Activated CD4-positive, alpha-beta T cell treated with anti-CD3 and anti-CD28 coated beads, Interleukin-2, amount 10 ng/mL, durations not matched to agents 7 days and 5 days (primary cell): ENCODE measurements at regions not wholly inside any gene's neighbourhood (a gene's known extent, or its start where the extent isn't known, plus 50 kb on each side); places are given as distances from the start of the nearest gene placed in this dataset.
A peak's percentile ranks its signal among the peaks of the same experiment; 100 is the strongest.

Experiments used
- CTCF ChIA-PET: fragments of 350-600 bp; sonication (Branson Sonifier 250); formaldehyde crosslinking; loops from one replicate; lab custom pipeline; 2021; ENCODE audit warnings: antibody characterized with exemption; lab: Charles Lee
- POLR2A ChIA-PET: fragments of 350-600 bp; sonication (Branson Sonifier 250); formaldehyde crosslinking; loops from one replicate; lab custom pipeline; 2021; ENCODE audit warnings: antibody characterized with exemption; lab: Charles Lee
- DNase-seq: peaks from one replicate; pipeline ENCODE4 v3.0.0-alpha.2; 2020
- H3K27ac Mint-ChIP-seq: one replicate; pipeline ENCODE4 v1.8.0; 2021; ENCODE audit warnings: mild to moderate bottlenecking, moderate library complexity, mixed read lengths
- H3K27me3 Mint-ChIP-seq: one replicate; pipeline ENCODE4 v1.8.0; 2021; ENCODE audit warnings: mixed read lengths
- H3K36me3 Mint-ChIP-seq: one replicate; pipeline ENCODE4 v1.8.0; 2021; ENCODE audit warnings: low read depth, mixed read lengths
- H3K4me1 Mint-ChIP-seq: one replicate; pipeline ENCODE4 v1.8.0; 2021; ENCODE audit warnings: mixed read lengths
- H3K4me3 Mint-ChIP-seq: one replicate; pipeline ENCODE4 v1.8.0; 2021; ENCODE audit warnings: mild to moderate bottlenecking, moderate library complexity, mixed read lengths
- H3K9me3 Mint-ChIP-seq: one replicate; pipeline ENCODE4 v1.8.0; 2021; ENCODE audit warnings: mixed read lengths

DNA sequence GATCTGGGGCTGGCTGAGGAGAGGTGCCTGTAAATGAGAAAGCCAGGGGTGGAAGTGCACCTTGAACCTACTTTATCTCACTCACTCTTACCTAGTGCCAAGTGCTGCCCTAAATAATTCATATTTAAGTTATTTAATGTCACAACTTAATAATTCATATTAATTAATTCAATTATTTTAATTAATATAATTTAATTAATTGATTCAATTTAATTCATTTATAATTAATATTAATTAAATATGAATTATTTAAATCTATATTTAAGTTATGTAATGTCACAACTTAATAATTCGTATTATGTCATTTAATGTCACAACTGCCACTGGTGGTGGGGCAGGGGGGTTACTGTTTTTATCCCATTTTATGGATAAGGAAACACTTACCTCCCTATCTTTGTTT is 361.6 kb upstream of the RUNX1 start:
- POLR2A ChIA-PET = no interaction called here
- Mint-ChIP-seq H3K27ac (no peak overlapping the region), H3K4me1 (peaks cover 6% of the 10 kb centered on the region), H3K36me3 (no peaks in the 10 kb centered on the region), H3K27me3 (peaks cover 4% of the 10 kb centered on the region), H3K9me3 (no peaks in the 10 kb centered on the region), H3K4me3 (no peak overlapping the region)
- DNase-seq = no peak
- CTCF ChIA-PET = no interaction called here

DNA sequence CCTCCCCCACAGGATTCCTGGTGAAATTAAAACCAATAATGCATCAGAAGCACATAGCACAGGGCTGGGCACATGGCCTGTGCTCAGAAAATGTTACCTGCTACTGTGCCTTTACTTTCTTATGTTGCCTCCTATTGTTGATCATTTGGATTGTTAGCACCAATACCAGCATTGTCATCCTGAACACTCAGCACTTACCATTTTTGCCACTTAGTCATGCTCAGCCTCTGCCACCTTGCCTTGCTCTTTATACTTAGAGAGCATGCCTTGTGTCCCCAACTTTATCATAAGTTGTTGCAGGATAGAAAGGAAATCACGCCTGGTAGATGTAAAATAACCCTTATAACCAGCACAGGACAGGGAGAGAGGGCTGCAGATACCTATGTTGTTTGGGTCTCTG is 361.0 kb upstream of the RUNX1 start:
- no peak for DNase-seq
- Mint-ChIP-seq H3K27ac (no peak overlapping the region), H3K36me3 (no peaks in the 10 kb centered on the region), H3K4me1 (peaks cover 6% of the 10 kb centered on the region), H3K27me3 (peaks cover 6% of the 10 kb centered on the region), H3K9me3 (no peaks in the 10 kb centered on the region), H3K4me3 (no peak overlapping the region)
- ChIA-PET POLR2A (no interaction called here), CTCF (no interaction called here)

DNA sequence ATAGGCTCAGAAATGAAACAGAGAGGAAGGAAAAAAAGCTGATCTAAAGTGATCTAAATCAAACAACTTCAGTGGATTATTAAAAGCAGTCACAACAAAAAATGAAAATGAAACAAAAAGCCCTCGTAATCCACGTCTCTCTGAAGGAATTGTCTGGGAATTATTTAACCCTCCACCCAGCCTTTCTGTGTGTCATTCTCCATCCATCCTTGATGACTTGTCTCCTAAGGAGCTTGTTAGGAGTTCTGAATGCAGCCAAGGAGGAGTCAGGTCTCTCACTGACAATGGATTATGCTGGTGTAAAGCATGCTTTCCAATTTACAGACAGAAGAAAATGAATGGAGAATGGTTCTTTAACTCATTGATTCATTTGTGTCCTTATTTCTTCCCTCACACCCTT is 359.3 kb upstream of the RUNX1 start:
- H3K9me3 Mint-ChIP-seq = no peaks in the 10 kb centered on the region
- peaks cover 2% of the 10 kb centered on the region for H3K27me3 Mint-ChIP-seq
- H3K36me3 Mint-ChIP-seq = no peaks in the 10 kb centered on the region
- no peak for DNase-seq
- peaks cover 6% of the 10 kb centered on the region for H3K4me1 Mint-ChIP-seq
- H3K27ac Mint-ChIP-seq = no peak overlapping the region
- CTCF ChIA-PET = no interaction called here
- POLR2A ChIA-PET = no interaction called here
- H3K4me3 Mint-ChIP-seq = no peak overlapping the region

DNA sequence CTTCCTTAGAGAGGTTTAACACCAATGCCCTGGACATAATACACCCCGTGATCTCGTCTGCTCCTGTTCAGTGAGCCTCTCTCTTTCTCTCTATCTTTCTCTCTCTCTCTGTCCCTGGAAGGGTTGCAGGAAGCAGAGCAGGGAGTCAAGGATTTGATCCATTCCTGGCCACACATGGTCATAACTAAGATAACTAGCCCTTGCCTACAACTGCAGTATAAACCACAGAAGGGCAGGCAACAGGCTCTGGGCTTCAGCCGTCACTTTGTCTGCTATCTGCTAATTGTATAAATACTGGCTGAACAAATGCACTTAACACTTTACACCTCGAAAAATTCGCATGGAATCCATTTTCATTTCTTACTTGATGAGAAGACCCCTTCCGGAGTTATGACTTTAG is 357.5 kb upstream of the RUNX1 start:
- peaks cover 6% of the 10 kb centered on the region for H3K4me1 Mint-ChIP-seq
- POLR2A ChIA-PET = no interaction called here

DNA sequence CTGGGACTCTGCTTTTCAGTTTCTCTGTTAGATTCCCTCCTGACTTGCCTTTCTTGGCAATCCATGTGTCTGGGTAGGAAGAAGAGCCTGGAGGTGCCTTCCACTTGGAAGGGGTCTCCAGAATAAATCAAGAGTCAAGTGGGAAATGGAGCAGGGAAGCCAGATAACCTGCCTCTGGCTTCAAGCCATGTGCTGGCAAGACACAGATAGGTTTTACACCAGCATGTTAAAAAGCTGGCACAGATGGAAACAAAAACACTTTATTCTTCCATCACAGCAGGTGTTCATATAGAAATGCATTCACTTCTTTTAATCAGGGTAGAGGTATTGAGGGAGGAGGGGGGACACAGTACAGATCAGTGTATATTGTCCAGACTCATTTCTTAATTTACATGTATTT is 356.9 kb upstream of the RUNX1 start:
- Mint-ChIP-seq H3K36me3 (no peaks in the 10 kb centered on the region), H3K27me3 (peaks cover 2% of the 10 kb centered on the region), H3K4me3 (no peak overlapping the region), H3K27ac (no peak overlapping the region), H3K4me1 (peaks cover 6% of the 10 kb centered on the region), H3K9me3 (no peaks in the 10 kb centered on the region)
- DNase-seq = no peak
- CTCF ChIA-PET = interaction anchor here (1.1 kb wide), 1 partner anchor 13 kb away, joined by 3 read pairs; no protein-coding TSS in a partner anchor
- POLR2A ChIA-PET = no interaction called here

More for the DNA sequence above, 357.5 kb upstream of the RUNX1 start:
- no peak overlapping the region for H3K4me3 Mint-ChIP-seq
- no peak for DNase-seq
- H3K27me3 Mint-ChIP-seq = peaks cover 2% of the 10 kb centered on the region
- no peaks in the 10 kb centered on the region for H3K9me3 Mint-ChIP-seq
- no peaks in the 10 kb centered on the region for H3K36me3 Mint-ChIP-seq
- no peak overlapping the region for H3K27ac Mint-ChIP-seq
- CTCF ChIA-PET = no interaction called here

DNA sequence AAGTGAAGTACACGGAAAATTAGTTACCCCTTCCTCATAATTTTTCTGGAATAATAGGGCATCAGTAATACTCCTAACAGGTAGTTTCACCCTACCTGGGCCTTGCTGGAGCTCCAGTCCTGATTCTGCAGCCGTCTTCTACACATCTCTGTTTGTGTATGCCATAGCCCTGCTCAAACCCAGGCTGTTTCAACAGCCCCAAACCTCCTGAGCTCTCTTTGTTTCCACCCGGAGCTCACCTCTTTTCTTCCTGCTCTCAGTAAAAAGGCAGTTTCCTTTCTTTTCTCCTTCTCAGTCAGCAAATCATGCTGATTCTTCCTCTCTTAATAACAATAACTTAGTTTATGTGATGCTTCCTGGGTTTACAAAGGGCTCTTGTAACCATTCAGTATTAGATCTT is 355.1 kb upstream of the RUNX1 start:
- POLR2A ChIA-PET = no interaction called here
- Mint-ChIP-seq H3K4me3 (no peak overlapping the region), H3K27ac (no peak overlapping the region), H3K27me3 (peaks cover 2% of the 10 kb centered on the region), H3K9me3 (no peaks in the 10 kb centered on the region), H3K4me1 (peaks cover 19% of the 10 kb centered on the region), H3K36me3 (no peaks in the 10 kb centered on the region)
- CTCF ChIA-PET = no interaction called here
- DNase-seq = no peak

DNA sequence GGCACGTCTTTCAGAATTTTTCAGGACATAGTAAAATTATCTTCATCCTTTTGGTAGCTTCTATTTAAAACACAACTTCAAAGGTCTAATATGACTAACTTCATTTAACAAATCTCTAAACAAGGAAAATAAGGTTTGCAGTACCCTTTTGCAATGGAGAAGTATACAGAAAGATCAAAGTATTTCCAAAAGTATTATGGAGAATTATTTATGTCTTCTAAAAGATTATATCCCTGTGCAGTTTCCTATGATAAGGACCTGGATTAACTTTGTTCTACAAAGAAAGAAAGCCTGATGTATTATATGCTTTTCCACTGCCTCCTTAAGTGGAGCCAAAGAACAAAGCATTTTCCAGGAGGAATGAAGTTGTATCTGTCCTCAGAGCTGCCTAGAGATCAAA is 353.0 kb upstream of the RUNX1 start:
- Mint-ChIP-seq H3K4me1 (peaks cover 22% of the 10 kb centered on the region), H3K36me3 (no peaks in the 10 kb centered on the region), H3K27ac (no peak overlapping the region), H3K27me3 (peaks cover 2% of the 10 kb centered on the region), H3K4me3 (no peak overlapping the region), H3K9me3 (no peaks in the 10 kb centered on the region)
- POLR2A ChIA-PET = no interaction called here
- CTCF ChIA-PET = interaction anchor here (1.2 kb wide), 1 partner anchor 351 kb away, joined by 3 read pairs; no protein-coding TSS in a partner anchor
- no peak for DNase-seq

DNA sequence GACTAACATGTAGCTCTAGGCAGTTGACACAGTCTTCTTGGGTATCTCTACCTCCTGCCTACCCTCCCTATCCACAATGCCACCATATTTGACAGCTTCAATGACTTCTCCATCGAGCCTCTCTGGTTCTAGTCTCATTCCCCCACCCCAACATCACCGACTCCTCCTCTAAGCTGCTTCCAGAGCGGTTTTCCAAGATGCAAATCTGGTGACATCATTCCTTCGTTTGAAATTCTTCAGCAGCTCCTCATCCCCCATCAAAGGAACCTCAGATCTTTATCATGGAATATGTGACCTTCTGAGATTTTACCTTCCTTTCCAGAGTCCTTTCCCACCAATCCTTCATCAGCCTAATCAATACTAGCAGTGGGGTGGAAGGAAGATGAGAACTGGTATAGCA is 352.4 kb upstream of the RUNX1 start:
- DNase-seq = no peak
- peaks cover 2% of the 10 kb centered on the region for H3K27me3 Mint-ChIP-seq
- no peaks in the 10 kb centered on the region for H3K36me3 Mint-ChIP-seq
- H3K4me3 Mint-ChIP-seq = no peak overlapping the region
- no peaks in the 10 kb centered on the region for H3K9me3 Mint-ChIP-seq
- POLR2A ChIA-PET = no interaction called here
- CTCF ChIA-PET = interaction anchor here (1.2 to 1.6 kb wide), 3 partner anchors 12 to 680 kb away, joined by 3 to 4 read pairs (median 3); no protein-coding TSS in a partner anchor
- no peak overlapping the region for H3K27ac Mint-ChIP-seq
- peaks cover 22% of the 10 kb centered on the region for H3K4me1 Mint-ChIP-seq

DNA sequence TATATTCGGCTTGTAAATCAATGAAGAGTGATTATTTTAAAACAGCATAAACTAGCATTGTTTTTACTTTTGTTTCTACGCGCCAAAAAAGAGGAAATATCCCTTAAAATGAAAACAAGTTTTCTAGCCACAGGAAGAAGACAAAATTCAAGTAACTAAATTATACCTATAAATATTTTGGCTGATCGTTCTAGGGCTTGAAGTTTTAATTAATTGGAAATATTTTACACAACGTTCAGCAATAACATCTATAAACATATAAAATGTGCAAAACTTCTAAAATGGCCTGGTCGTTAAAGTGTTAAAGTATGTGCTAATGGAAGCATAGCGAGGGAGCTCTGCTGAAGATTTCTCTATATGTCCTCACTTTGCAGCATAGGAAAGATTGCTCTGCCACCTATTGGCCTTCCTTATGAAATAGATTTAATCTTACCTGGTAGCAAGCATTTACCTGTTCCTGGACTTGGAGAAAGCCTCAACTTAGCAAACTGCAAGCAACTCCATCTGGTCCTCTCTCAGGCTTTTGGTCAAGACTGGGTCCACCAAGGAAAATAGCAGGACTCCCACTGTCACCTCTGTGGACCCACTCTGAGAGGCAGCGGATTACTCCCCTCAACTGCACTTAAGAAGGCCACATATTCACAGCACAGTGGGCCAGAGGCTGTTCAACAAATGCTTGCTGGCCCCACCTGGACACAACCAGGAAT is 351.3 kb upstream of the RUNX1 start:
- ChIA-PET POLR2A (interaction anchor here (0.6 kb wide), 1 partner anchor 129 kb away, joined by 3 read pairs; no protein-coding TSS in a partner anchor), CTCF (interaction anchor here (0.6 to 1.6 kb wide), 10 partner anchors 11 to 773 kb away, joined by 3 to 6 read pairs (median 4); no protein-coding TSS in a partner anchor)
- Mint-ChIP-seq H3K9me3 (no peaks in the 10 kb centered on the region), H3K4me1 (peaks cover 22% of the 10 kb centered on the region), H3K27me3 (no peaks in the 10 kb centered on the region), H3K4me3 (no peak overlapping the region), H3K27ac (no peak overlapping the region), H3K36me3 (no peaks in the 10 kb centered on the region)
- peak; percentile 62 for DNase-seq

DNA sequence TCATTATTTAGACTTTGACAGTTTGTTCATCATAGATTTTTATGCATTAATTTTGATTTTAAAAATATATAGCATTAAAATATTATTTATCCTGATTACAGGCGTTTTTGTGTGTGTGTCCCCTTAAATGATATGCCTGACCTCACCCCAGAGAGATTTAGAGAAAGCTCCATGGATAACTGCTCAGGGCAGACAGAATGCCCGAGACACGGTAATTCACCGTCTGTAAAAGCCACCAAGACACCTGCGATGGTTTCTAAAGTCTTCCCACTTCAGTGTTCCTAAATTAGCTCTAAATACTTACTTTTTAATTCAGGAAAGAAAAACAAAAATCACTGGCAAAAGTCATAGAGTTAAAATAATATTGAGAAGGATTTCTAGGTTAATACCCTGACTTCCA is 350.6 kb upstream of the RUNX1 start:
- Mint-ChIP-seq H3K27me3 (no peaks in the 10 kb centered on the region), H3K27ac (no peak overlapping the region), H3K36me3 (no peaks in the 10 kb centered on the region), H3K4me3 (no peak overlapping the region), H3K4me1 (peaks cover 22% of the 10 kb centered on the region), H3K9me3 (peaks cover under 1% of the 10 kb centered on the region)
- CTCF ChIA-PET = interaction anchor here (0.6 to 1.6 kb wide), 5 partner anchors 11 to 514 kb away, joined by 3 to 6 read pairs (median 4); no protein-coding TSS in a partner anchor
- POLR2A ChIA-PET = no interaction called here
- no peak for DNase-seq

DNA sequence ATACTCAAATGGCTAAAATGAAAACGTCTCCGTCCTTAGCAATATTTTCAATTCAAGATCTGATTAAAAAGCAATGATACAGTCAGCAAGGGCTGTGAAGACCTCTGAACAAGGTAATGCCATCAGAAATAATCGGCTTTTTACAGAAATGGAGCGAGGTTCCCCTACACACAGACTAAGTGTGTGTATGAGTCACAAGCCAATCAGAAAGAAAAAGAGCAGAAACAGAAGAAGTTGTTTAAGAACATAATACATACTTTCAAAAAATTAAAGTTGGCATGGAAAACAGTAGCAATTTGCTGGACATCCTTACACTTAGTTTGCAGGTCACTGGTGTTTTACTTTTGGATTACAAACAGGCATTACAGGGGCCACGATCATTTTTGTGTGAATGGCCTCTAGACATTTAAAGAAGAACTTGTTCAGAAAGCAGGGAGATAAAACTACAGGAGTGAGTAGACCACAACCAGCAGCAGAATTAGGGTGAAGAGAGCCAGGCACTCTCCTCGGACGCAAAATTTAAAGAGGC is 350.0 kb upstream of the RUNX1 start:
- H3K27me3 Mint-ChIP-seq = no peaks in the 10 kb centered on the region
- H3K36me3 Mint-ChIP-seq = no peaks in the 10 kb centered on the region
- ChIA-PET POLR2A (interaction anchor here (1.0 kb wide), 1 partner anchor 348 kb away, joined by 3 read pairs; no protein-coding TSS in a partner anchor), CTCF (no interaction called here)
- peaks cover 3% of the 10 kb centered on the region for H3K9me3 Mint-ChIP-seq
- H3K27ac Mint-ChIP-seq = no peak overlapping the region
- no peak for DNase-seq
- H3K4me1 Mint-ChIP-seq = peaks cover 22% of the 10 kb centered on the region
- H3K4me3 Mint-ChIP-seq = no peak overlapping the region

DNA sequence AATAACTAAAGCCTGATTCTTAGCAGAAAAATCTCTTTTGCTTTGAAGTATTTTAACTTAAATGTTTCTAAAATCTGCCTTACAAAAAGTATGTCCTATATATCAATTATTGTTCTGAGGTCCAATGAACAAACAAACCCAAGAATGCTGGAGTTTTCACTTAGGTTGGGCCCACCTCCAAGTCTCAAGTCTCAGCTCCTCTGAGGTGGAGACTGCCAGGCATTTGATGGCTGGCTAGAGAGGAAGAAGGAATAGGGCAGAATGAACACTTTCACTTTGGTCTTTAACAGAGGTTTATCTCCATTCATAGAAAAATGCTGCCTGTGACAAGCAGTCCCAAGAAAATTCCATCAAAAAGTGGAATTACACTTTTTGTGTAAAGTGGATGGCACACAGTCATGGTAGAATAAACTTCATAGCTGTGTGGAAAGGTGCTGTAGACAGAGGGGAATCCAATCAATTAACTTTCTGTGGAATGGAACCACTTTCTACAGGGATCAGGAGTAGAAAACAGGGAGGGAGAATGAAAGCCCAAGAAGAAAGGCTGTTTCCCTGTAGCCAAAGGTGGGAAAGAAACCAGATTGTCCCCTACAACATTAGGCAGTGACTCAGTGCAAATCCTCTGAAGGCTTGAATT is 349.4 kb upstream of the RUNX1 start:
- peaks cover 22% of the 10 kb centered on the region for H3K4me1 Mint-ChIP-seq
- ChIA-PET CTCF (no interaction called here), POLR2A (interaction anchor here (1.0 kb wide), 1 partner anchor 347 kb away, joined by 3 read pairs; no protein-coding TSS in a partner anchor)
- H3K36me3 Mint-ChIP-seq = no peaks in the 10 kb centered on the region
- no peak overlapping the region for H3K27ac Mint-ChIP-seq
- no peaks in the 10 kb centered on the region for H3K27me3 Mint-ChIP-seq
- H3K9me3 Mint-ChIP-seq = peaks cover 3% of the 10 kb centered on the region
- H3K4me3 Mint-ChIP-seq = no peak overlapping the region
- no peak for DNase-seq

DNA sequence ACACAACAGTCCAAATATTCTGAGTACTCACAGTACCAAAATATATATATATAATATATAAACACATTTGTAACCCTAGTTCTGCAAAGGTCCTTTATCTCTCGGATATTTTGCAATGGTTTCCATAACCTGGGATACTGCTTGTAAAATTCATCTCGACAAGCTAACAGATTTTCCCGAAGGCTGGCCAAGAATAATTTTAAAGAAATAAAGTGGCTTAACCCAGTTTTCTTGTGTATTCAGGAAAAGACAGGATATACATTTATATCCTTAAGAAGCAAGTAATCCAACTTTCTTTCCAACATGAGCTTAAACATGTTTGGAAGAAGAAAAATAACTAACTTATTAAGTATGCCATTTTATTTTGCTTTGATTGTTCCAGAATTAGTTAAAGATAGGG is 348.7 kb upstream of the RUNX1 start:
- CTCF ChIA-PET = interaction anchor here (0.5 kb wide), 1 partner anchor 45 kb away, joined by 3 read pairs; no protein-coding TSS in a partner anchor
- no peak overlapping the region for H3K4me3 Mint-ChIP-seq
- peaks cover 3% of the 10 kb centered on the region for H3K9me3 Mint-ChIP-seq
- H3K27ac Mint-ChIP-seq = no peak overlapping the region
- peaks cover 22% of the 10 kb centered on the region for H3K4me1 Mint-ChIP-seq
- no peaks in the 10 kb centered on the region for H3K36me3 Mint-ChIP-seq
- no peak for DNase-seq
- H3K27me3 Mint-ChIP-seq = no peaks in the 10 kb centered on the region
- POLR2A ChIA-PET = no interaction called here
